ENCODE measurements at regions not wholly inside any gene's neighbourhood (a gene's known extent, or its start where the extent isn't known, plus 50 kb on each side); places are given as distances from the start of the nearest gene placed in this dataset.
A peak's percentile ranks its signal among the peaks of the same experiment; 100 is the strongest.

- no peak for DNase-seq (ENCODE audit: low spot score)
Observed at GRCh38 chr12:59234391-59234790, 314.1 kb upstream of the LRIG3 start.

- no peak for DNase-seq (ENCODE audit: low spot score)
Observed at GRCh38 chr12:59230334-59230733, 310.0 kb upstream of the LRIG3 start.

DNA sequence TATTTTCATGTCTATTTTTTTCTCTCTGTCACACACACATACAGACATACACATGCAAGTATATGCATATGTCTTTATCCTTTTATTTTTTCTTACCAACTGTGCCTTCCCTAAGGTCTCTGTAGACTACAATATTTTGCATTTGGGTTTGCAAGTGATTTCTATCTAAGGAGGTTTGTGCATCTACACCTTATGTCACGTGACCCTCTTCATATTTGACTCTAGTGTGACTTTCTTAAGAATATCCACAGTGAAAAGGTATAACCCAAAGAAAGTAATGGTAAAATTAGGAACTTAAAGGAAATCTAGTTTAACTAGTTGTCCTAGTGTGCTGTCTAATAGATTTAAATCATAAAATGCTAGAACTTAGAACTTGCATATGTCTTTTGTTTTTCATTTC, 298.8 kb upstream of the LRIG3 start:
- no peak for DNase-seq (ENCODE audit: low spot score)

GRCh38 chr12:59196989-59197388, 276.7 kb upstream of the LRIG3 start:
- no peak for DNase-seq (ENCODE audit: low spot score)

DNA sequence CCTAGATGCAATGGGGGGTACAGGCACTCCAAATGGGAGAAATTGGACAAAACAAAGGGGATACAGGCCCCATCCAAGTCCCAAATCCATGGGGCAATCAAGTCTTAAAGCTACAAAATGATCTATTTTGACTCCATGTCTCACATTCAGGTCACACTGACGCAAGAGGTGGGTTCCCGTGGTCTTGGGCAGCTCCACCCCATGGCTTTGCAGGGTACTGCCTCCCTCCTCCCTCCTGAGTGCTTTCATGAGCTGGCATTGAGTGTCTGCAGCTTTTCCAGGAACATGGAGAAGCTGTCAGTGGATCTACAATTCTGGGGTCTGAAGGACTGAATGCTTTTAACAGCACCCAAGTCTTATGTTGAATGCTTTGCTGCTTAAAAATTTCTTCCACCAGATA, 274.5 kb upstream of the LRIG3 start:
- no peak for DNase-seq (ENCODE audit: low spot score)

- DNase-seq (ENCODE audit: low spot score) = no peak
Observed at GRCh38 chr12:59193476-59194050, 273.3 kb upstream of the LRIG3 start.

DNA sequence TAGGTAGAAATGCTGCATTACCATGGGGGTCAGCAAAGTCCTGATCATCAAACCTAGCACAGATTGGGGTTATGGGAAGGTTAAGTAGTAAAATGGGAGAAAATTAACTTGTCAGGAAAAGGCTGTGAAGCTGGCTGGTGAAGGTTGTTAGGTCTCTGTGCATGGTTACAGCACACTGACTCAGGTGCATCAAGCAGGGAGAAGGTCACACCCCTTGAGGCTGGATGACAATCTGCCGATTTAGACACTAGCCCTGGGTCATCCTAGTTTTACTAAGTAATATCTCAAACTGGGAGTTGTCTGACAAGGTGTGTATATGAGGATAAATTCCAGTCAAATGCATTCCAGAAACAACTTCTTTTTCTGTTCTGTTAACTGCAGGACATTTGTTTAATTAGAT, 271.1 kb upstream of the LRIG3 start:
- no peak for DNase-seq (ENCODE audit: low spot score)

DNA sequence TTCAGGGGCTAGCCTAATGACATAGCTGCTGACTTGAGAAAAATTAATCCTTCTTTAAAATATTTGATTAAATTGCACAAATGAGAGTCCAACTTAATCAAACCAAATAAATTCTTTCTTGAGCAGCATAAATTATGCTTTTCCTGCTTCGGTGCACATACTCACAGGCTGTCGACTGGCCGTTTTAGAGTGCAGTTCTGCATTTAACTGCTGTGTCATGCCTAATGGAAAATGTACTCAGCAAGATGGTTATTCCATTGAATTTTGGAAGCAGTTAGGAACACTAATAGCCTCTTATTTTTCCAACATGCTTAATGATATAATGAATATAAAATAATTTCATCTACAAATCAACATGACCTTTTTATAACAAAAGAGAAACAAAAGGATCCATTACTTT, 266.1 kb upstream of the LRIG3 start:
- no peak for DNase-seq (ENCODE audit: low spot score)

DNA sequence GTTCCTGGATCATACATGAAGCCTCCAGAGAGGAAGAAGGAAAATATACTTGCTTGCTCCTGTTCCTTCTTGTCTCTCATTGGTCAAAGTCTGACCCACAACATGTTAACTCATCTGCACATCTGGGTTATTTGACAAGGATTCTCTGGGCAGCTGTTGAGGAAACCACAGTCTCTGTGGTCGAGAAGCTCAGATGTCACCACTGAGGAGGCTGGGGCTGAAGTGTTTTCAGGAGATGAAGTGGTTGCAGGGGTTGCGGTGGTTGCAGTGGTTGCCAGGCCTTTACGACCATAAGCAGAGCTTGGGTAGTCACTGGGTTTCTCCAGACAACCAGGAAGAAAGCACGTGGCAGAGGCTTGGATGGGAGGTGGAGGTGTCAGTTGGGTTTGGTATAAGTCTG, 265.0 kb upstream of the LRIG3 start:
- DNase-seq (ENCODE audit: low spot score) = peak; percentile 10

GRCh38 chr12:59182658-59183455, 262.6 kb upstream of the LRIG3 start:
- DNase-seq (ENCODE audit: low spot score) = no peak

GRCh38 chr12:59182191-59182590, 261.9 kb upstream of the LRIG3 start:
- no peak for DNase-seq (ENCODE audit: low spot score)

DNA sequence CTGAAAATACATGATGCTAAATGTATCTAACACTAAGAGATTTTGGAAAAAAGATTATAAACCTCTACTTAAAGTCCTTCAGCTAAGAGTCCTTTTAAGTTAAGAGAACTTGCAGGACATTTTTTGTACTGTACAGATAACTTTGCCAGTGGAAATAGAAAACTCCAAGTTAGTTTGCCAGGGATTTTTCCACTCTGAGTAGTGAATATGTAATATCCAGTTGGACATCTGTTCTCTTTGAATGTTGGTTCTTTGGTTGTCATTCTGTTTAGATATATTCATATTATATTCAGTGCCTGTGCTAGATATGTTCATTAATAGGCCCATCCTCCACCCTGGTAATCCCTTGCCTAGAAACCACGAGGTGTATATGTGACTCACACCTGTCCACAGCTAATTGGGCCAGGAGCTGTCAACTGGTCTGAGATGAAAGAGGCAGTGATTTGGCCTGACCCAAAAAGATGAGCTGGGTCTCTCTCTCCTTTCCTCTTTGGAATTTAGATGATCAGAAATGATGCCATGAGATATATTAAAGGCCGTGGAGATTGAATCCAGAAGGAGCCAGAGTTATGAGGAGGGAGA, 261.0 kb upstream of the LRIG3 start:
- DNase-seq (ENCODE audit: low spot score) = no peak

GRCh38 chr12:59179231-59179630, 258.9 kb upstream of the LRIG3 start:
- no peak for DNase-seq (ENCODE audit: low spot score)

DNA sequence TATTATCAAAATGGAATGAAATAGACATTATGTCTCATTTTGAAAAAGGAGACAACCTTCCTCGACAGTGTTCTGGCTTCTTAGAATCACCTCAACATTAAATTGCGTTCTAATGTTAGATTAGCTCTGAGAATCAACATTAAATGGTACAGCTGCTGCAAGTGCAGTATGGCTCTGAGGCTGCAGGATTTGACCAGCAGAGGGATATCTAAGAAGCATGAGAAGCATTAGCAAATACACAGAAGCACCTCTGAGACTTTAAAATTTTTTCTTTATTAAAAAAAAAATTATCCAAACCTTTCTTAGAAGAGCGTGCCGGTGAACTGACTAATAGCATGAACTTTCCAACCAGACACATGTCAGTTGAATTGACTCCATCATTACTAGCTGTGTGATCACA, 253.4 kb upstream of the LRIG3 start:
- DNase-seq (ENCODE audit: low spot score) = no peak

- DNase-seq (ENCODE audit: low spot score) = no peak
Observed at GRCh38 chr12:59168647-59169046, 248.3 kb upstream of the LRIG3 start.

DNA sequence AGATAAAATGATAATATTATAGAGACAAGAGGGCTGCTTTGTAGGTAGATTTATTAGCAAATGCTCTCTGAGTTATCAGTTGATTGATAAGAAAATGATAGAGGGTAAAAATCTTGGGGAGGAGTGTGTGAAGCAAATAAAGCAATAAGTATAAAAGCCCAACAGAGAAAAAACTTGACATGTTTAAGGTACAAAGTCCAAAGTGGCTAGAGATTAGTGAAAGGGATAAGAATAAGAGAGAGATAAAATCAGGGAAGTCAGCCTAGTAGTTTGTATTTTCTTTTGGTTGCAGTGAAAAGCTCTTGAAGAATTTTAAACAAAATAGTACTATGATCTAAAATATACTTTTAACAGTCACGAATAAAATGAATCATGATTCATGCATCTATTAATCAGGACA, 246.2 kb upstream of the LRIG3 start:
- no peak for DNase-seq (ENCODE audit: low spot score)

- peak; percentile 24 for DNase-seq (ENCODE audit: low spot score)
Observed at GRCh38 chr12:59164991-59165718, 244.9 kb upstream of the LRIG3 start.

GRCh38 chr12:59164226-59164625, 243.9 kb upstream of the LRIG3 start:
- no peak for DNase-seq (ENCODE audit: low spot score)

- no peak for DNase-seq (ENCODE audit: low spot score)
Observed at GRCh38 chr12:59158681-59159080, 238.4 kb upstream of the LRIG3 start.

- no peak for DNase-seq (ENCODE audit: low spot score)
Observed at GRCh38 chr12:59158066-59158465, 237.8 kb upstream of the LRIG3 start.

DNA sequence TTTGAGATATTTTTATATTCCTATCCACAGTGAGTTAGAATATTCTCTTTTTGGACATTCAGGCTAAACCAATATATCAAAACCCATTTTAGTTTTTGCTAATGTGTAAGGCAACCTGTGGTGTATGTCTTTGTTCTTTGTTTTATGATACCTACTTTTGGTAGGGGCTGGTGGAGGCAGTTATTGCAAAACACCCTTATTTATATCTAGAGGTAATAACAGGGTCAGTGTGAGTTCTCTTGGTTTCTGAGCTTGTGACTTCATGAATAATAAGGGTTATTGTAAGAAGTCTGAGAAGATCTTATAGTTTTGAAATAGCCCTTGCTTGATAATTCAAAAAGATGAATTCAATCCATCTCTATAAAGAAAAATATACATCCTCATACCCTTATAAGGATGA, 235.1 kb upstream of the LRIG3 start:
- no peak for DNase-seq (ENCODE audit: low spot score)

GRCh38 chr12:59151243-59151642, 230.9 kb upstream of the LRIG3 start:
- DNase-seq (ENCODE audit: low spot score) = no peak
